NT2/D1 (cell line): ENCODE measurements at regions not wholly inside any gene's neighbourhood (a gene's known extent, or its start where the extent isn't known, plus 50 kb on each side); places are given as distances from the start of the nearest gene placed in this dataset.

Source experiments
- SUZ12 ChIP-seq: IDR thresholded peaks from 2 replicates; pipeline ENCODE4 v1.6.1; 2011; ENCODE audit not compliant: insufficient read length, insufficient read depth; ENCODE audit errors: extremely low read depth
- YY1 ChIP-seq: IDR thresholded peaks from 2 replicates; pipeline ENCODE4 v1.6.1; 2011; ENCODE audit not compliant: insufficient read length, insufficient read depth
- ZNF274 ChIP-seq: IDR thresholded peaks from 2 replicates; pipeline ENCODE4 v1.6.1; 2011; ENCODE audit warnings: mild to moderate bottlenecking, low read depth, low read length

GRCh38 chr4:166655705-166656104, 578.6 kb downstream of the SPOCK3 start:
- TF ChIP-seq SUZ12 = no peak
- no peak for TF ChIP-seq ZNF274
- TF ChIP-seq YY1 = no peak
